Fibroblast of mammary gland (primary cell): ENCODE measurements at regions not wholly inside any gene's neighbourhood (a gene's known extent, or its start where the extent isn't known, plus 50 kb on each side); places are given as distances from the start of the nearest gene placed in this dataset.

Source experiments
- DNase-seq: peaks from one replicate; pipeline ENCODE4 v3.0.0-alpha.2; 2010; ENCODE audit warnings: low read depth
- H3K4me3 ChIP-seq: 2 replicates; pipeline ENCODE4 v1.5.1; 2011; ENCODE audit warnings: low read depth, mild to moderate bottlenecking, low read length, moderate library complexity; ENCODE audit not compliant: control insufficient read depth
- CTCF ChIP-seq: conservative IDR thresholded peaks from 2 replicates; pipeline ENCODE4 v1.5.1; 2011; ENCODE audit warnings: low read depth, low read length, inconsistent platforms; ENCODE audit not compliant: control insufficient read depth, insufficient read depth

DNA sequence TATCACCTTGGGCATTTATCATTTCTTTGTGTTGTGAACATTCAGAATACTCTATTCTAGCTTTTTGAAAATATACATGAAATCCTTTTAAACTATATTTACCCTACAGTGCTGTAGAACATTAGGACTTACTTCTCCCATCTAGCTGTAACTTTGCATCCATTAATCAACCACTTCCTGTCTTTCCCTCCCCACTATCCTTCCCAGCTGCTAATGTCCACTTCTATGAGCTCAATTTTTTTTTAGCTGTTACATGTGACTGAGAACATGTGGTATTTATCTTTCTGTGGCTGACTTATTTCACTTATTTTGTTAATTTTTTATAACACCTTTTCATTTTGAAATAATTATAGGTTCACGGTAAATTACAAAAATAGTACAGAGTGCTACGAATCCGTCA lies 136.0 kb downstream of the LMNTD1 start:
- no peak for TF ChIP-seq CTCF
- no peak for DNase-seq

DNA sequence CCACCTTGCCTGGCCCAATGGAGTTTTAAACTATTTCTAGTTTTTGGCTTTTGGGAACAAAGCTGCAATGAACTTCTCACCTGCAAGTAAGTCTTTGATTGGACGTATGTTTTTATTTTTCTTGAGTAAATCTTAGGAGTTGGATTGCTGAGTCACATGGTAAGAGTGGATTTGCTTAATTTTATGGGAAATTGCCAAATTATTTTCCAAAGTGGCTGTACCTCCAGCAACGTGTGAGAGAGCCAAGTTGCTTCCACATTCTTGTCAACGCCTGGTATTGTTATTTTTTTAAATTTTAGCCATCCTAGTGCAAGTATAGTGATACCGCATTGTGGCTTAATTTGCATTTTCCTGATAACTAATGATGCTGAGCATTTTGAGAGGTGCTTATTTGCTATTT lies 136.6 kb downstream of the LMNTD1 start:
- no peak for DNase-seq
- H3K4me3 ChIP-seq, result no peak overlapping the region
- TF ChIP-seq CTCF, result no peak

More for the DNA sequence above, 136.0 kb downstream of the LMNTD1 start:
- H3K4me3 ChIP-seq, result no peak overlapping the region

GRCh38 chr12:25415004-25415403 lies 138.1 kb downstream of the LMNTD1 start:
- TF ChIP-seq CTCF, result no peak
- DNase-seq, result no peak
- H3K4me3 ChIP-seq, result no peak overlapping the region

DNA sequence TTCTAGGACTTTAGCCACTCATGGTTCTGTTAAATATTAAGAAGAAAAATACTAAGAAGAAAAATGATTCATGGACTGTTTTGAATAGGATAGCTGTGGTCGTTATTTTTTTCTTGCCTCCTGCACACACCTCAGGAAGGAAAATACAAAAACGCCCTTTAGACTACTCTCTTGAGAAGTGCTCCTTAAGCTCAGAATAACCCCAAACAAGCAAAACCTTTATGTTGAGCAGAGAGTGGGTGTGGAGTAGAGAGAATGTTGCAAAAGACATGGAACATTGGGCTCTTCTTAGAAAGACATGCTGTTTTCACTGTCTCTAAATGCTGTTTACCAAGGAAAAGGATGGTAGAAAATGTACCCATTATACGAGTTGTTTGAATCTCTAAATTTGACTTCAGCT lies 140.3 kb downstream of the LMNTD1 start:
- no peak overlapping the region for H3K4me3 ChIP-seq
- TF ChIP-seq CTCF, result no peak
- no peak for DNase-seq

DNA sequence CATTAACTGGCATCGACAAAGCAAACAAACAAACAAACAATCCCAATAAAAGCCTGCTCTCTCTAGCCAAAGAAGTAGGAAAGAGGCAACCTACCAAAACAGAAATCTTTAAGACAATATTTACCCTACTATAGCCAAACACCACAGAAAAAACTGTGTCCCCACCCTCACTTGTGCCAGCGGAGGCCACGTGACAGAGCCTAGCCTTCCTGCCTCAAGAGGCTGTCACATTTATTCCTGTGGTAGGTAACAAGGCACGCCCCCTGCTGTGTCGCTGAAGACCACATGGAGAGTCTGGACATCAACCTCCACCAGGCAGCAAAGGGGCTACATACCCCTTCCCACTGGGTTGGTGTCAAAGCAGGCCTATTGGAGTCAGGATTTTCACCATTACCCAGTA lies 148.1 kb downstream of the LMNTD1 start:
- no peak overlapping the region for H3K4me3 ChIP-seq
- DNase-seq, result no peak
- TF ChIP-seq CTCF, result no peak

DNA sequence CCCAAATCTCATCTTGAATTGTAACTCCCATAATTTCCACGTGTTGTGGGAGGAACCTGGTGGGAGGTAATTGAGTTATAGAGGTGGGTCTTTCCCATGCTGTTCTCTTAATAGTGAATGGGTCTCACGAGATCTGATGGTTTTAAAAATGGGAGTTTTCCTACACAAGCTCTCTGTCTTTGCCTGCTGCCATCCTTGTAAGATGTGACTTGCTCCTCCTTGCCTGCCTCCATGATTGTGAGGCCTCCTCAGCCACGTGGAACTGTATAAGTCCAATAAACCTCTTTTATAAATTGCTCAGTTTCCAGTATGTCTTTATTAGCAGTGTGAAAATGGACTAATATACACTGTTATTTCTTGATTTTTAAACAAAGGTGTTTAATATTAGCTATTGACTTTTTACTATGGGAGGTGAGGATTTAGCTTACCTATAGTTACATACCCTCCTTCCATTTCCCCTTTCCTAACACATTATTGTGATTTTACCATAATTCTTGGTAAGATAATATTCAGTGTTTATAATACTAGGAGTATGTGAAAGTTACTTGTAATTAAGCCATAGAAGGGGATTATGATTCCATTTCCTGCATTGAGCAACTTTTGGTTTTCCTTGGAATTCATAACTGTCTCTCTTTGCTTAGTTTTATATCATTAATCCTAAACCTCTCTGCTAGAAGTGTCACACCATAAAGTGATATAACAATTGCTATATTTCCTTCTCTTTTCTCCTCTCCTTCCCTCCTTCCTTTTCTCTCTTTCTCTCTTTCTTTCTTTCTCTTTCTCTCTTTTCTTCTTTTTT lies 151.0 kb upstream of the KRAS start:
- DNase-seq, result peak; percentile 21
- no peak for TF ChIP-seq CTCF
- no peak overlapping the region for H3K4me3 ChIP-seq
